Right ventricle myocardium inferior (tissue), 1 donor: ENCODE measurements at regions not wholly inside any gene's neighbourhood (a gene's known extent, or its start where the extent isn't known, plus 50 kb on each side); places are given as distances from the start of the nearest gene placed in this dataset.

Source experiments
- ATAC-seq: fragments of 200-7000 bp; cut with Tn5 transposase; one replicate; pipeline ENCODE4 v1.9.1; 2020; ENCODE audit warnings: mild to moderate bottlenecking, moderate library complexity
- DNase-seq: peaks from one replicate; pipeline ENCODE4 v3.0.0; 2021; ENCODE audit errors: missing footprints
- intact Hi-C: fragments of 100-400 bp; cut with DNase I; formaldehyde crosslinking; loops from one replicate; pipeline ENCODE4 v1.11.0; 2022
- donor health status: DM: no; HTN: yes; CAD: no; lungs with severe emphysema.

- DNase-seq (no peak), ATAC-seq (no peak)
- intact Hi-C loops: no loop called here
These were observed 63.5 kb upstream of the ASCC3 start for GRCh38 chr6:100944644-100945043.

- intact Hi-C loops: no loop called here
- DNase-seq (no peak), ATAC-seq (no peak)
These were observed 65.0 kb upstream of the ASCC3 start for GRCh38 chr6:100946021-100946540.

- ATAC-seq (no peak), DNase-seq (peak; percentile 52)
- intact Hi-C loops: no loop called here
These were observed 65.6 kb upstream of the ASCC3 start for GRCh38 chr6:100946711-100947110.

GRCh38 chr6:100948381-100949133 lies 67.4 kb upstream of the ASCC3 start:
- intact Hi-C loops: no loop called here
- DNase-seq: no peak
- ATAC-seq: no peak

- DNase-seq (no peak), ATAC-seq (no peak)
- intact Hi-C loops: no loop called here
These were observed 70.9 kb upstream of the ASCC3 start for GRCh38 chr6:100952006-100952405.

GRCh38 chr6:100959280-100959679 lies 78.2 kb upstream of the ASCC3 start:
- intact Hi-C loops: no loop called here
- DNase-seq: no peak
- ATAC-seq: no peak

- ATAC-seq (no peak), DNase-seq (no peak)
- intact Hi-C loops: no loop called here
These were observed 81.3 kb upstream of the ASCC3 start for GRCh38 chr6:100962466-100962865.

GRCh38 chr6:100965067-100965466 lies 83.9 kb upstream of the ASCC3 start:
- ATAC-seq (no peak), DNase-seq (no peak)
- intact Hi-C loops: no loop called here

- intact Hi-C loops: no loop called here
- DNase-seq: no peak
- no peak for ATAC-seq
These were observed 87.8 kb upstream of the ASCC3 start for GRCh38 chr6:100968949-100969348.

GRCh38 chr6:100979267-100979666 lies 98.1 kb upstream of the ASCC3 start:
- intact Hi-C loops: no loop called here
- no peak for ATAC-seq
- DNase-seq: no peak

GRCh38 chr6:100980949-100981348 lies 99.8 kb upstream of the ASCC3 start:
- ATAC-seq: no peak
- DNase-seq: no peak
- intact Hi-C loops: no loop called here

- DNase-seq: no peak
- ATAC-seq: no peak
These were observed 105.8 kb upstream of the ASCC3 start for GRCh38 chr6:100986921-100987320.

GRCh38 chr6:100987556-100987955 lies 106.4 kb upstream of the ASCC3 start:
- DNase-seq (no peak), ATAC-seq (no peak)
- intact Hi-C loops: no loop called here

More at GRCh38 chr6:100986921-100987320, 105.8 kb upstream of the ASCC3 start:
- intact Hi-C loops: no loop called here

GRCh38 chr6:100988391-100988984 lies 107.4 kb upstream of the ASCC3 start:
- DNase-seq: no peak
- no peak for ATAC-seq
- intact Hi-C loops: no loop called here

- ATAC-seq: no peak
- intact Hi-C loops: no loop called here
These were observed 108.9 kb upstream of the ASCC3 start for GRCh38 chr6:100990070-100990469.

GRCh38 chr6:100996409-100996808 lies 115.3 kb upstream of the ASCC3 start:
- DNase-seq (no peak), ATAC-seq (no peak)
- intact Hi-C loops: no loop called here

More at GRCh38 chr6:100990070-100990469, 108.9 kb upstream of the ASCC3 start:
- DNase-seq: no peak

- DNase-seq: no peak
- intact Hi-C loops: no loop called here
- ATAC-seq: no peak
These were observed 117.0 kb upstream of the ASCC3 start for GRCh38 chr6:100998111-100998510.

GRCh38 chr6:100999034-100999597 lies 118.0 kb upstream of the ASCC3 start:
- intact Hi-C loops: no loop called here
- DNase-seq: no peak
- no peak for ATAC-seq

GRCh38 chr6:101000341-101000740 lies 119.2 kb upstream of the ASCC3 start:
- intact Hi-C loops: no loop called here
- DNase-seq (no peak), ATAC-seq (no peak)

GRCh38 chr6:101001012-101001411 lies 119.9 kb upstream of the ASCC3 start:
- peak; percentile 44 for ATAC-seq
- no peak for DNase-seq
- intact Hi-C loops: no loop called here
